Right renal pelvis (tissue), 4 donors: ENCODE measurements at regions not wholly inside any gene's neighbourhood (a gene's known extent, or its start where the extent isn't known, plus 50 kb on each side); places are given as distances from the start of the nearest gene placed in this dataset.

Experiments used
- DNase-seq, 4 donors: peaks; one replicate each; pipeline ENCODE4 v3.0.0-alpha.2; 2013; ENCODE audit warnings: low read depth in 4 of 4, low spot score in 3 of 4, missing footprints in 1 of 4

DNA sequence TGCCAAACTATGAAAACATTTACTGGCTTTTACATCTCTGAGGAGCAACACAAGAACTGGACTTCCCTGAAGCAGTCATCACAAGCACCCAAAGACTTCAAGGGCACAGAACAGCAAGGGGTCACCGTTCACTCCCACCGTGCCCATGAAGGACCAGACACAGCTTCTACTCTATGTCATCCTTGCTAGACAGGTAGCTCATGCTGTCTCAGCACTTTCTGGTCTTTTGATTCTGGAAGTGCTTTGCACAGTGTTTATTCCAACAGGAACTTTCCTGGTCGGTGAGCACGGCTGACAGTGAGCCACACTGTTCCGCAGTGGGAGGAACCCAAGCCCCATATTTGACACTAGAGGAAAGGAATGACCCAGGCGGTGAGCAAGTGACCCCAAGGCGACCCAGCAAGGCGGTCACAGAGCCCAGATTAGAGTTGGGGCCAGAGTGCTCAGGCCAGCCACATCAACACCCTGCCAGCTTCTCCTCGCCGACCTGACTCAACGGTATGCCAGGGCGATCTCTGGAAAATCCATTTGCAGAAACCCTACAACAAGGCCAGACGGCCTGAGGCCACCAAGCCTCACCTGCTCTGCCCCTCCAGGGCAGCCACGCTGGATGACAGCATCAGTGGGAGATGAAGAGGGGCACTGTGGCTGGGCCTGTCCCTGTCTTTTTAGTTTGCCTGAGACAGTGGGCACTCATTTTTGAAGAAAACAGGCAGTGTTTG is 318.6 kb downstream of the TCERG1L start:
- no peak for DNase-seq

DNA sequence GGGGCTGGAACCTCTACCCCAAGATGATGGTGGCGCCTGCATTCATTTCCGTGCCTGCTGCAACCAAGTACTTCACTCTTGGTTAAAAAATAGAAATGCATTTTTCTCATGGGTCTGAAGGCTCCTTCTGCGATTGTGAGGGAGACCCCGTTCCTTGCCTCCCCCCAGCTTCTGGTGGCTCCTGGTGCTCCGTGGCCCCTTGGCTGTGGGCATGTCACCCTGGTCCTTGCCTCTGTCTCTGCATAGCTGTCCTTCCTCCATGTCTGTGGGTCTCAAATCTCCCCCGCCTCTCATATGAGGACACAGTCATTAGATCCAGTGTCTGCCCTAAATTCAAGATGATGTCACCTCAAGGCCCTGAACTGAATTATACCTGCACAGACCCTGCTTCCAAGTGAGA is 317.9 kb downstream of the TCERG1L start:
- DNase-seq: no peak

DNA sequence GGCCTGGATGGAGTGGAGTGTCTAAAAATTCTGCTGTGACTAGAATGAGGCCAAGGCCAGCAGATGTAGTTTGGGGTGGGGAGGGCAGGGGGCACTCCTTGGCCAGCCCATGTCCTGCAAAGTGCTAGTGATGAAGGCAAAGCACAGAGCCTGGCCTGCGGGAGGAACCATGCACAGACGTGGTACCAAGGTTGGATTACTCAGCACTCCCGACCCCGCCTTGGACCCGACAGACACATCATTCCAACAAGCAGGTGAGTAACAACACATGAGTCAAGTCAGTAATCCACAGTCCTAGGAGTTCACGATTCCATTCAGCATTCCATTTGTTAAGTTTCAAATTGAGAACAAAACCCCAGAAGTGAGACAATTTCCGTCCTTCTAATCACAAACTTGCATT is 317.3 kb downstream of the TCERG1L start:
- no peak for DNase-seq

DNA sequence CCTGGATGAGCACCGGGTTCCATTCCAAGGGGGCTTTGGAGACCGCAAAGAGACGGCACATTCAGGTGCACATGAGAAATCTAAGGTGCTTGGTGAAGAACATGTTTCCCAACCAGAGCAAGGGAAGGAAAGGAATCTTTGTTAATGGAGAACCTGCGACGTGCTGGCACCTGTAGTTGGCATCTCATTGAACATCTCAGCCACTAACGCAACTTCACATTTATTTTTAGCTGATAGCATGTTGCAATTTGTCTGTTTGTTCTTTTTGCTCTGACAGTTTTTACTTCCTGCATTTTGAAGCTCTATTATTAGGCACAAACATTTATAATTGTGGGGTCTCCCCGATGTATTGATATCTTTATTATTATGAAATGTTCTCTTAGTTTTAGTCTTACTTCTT is 316.7 kb downstream of the TCERG1L start:
- DNase-seq: no peak

DNA sequence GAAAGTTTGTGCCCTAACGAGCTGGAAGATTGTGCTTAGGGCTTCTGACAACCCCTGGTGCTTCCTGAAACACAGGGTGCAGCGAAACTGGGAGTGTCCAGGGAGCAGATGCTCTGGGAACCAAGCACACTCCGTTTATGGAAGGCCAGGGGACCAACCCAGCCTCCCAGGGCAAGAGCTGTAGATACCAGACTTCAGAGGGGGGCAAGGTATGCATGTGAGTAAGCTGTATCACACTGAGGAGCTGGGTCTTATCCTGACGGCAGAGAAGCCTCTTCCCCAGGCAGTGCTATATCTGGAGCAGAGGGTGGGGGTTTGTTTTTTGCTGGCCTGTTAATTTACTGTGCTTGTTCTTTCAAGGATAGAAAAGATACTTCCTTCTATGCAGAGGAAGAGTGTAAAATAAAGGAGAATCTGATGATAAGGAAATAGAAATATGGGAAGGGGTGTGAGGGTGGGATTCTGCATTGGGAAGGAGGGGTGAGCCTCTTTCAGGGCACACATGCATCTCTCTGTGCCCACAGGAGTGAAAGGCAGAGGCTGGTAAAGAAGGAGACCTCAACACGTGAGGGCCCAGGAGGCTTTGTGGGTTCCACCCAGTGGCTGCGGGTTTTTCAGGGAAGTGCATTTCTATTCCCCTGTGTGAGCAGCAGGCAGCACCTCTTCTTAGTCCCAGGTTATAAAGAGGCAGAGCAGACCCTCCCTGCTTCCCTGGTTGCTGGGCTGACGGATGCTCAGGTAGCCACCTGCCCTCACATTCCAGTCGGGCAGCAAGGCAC is 314.1 kb downstream of the TCERG1L start:
- no peak for DNase-seq

DNA sequence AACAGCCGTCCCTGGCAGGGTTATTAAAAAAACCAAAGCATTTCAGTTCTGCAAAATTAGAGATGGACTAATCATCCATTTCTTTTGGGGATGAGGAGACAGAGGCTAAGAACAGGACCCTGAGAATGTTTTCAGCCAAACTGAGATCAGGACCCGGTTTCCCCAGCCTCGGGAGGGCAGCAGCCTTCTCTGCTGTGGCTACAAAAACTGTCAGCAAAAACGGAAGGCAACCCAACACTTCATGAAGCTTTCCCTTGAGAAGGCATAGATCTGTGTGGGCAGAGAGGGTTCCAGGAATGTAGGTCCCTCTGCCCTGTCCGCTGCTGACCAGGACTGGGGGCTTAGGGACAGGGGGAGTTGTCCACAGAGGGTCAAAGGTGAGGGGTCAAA is 313.5 kb downstream of the TCERG1L start:
- DNase-seq: no peak

DNA sequence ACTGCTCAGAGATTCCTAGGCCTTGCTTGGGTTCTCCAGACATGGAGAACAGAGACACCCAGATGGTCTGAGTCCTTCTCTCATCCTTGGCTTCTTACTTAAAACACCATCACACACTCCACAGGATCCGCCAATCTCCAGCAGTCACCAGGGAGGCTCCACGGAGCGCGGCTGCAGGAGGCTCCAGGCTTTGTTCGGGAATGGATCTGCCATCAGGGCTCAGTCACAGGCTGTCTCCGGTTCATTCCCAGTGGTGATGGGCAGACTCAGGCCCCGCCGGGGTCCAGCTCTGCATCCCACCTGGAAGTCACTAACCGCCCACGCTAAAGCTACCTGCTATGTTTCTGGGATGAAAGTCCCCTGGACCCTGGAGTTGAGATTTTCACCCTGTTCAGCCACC is 312.9 kb downstream of the TCERG1L start:
- DNase-seq: no peak

DNA sequence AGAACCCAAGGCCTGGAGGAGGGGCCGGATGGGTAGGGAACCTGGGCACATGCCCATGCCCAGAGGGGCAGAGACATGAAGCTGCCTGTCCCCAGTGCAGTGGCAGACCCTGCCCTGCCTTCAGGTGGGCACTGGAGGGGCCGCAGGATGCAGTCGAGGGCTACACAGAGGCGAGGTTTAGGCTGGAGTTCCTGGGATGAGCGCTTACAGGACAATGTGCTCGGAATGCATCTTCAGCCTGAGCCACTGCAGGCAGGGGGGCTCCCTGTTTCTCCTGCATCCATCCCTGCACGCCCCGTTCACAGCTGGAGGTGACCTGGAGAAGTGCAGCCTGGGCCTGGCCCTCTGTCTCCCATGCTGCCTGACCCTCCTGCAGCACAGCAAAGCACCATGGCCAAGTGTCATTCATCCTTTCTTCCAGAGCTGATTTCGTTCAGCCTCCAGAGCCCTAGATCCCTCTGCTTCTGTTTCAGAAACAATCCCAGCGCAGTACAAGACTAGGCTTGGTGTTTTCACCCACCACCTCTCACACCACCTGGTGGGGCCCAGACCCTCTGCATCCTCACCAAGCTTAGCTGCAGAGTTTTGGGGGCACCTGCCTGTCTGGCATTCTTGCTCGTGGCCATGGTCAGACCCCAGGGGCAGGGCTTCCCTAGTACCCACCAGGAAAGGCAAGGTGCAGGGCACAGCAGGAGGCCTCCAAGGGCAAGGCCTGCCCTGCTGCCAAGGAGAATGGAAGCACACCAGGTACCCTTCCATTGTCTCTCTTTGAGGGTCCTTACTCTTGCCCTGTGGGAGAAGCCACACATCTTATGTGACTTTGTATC is 311.9 kb downstream of the TCERG1L start:
- DNase-seq: no peak

DNA sequence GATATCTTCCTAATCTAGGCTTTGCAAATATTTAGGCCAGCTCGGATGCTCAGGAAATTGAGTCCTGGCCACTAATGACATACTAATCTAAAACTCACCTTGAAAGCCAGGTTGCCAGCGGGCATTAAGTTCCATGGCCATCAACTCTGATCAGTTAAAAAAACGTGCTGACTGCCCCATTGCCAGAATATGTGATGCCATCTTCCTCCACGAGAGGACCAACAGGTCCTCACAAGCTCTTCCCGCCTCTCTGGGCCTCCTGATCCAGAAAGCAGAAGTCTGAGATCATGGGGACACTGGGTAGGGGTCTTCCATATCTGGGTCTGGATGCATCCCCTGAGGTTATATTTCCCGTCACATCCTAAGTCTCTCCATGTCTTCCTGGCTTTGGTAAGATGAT is 311.3 kb downstream of the TCERG1L start:
- no peak for DNase-seq

DNA sequence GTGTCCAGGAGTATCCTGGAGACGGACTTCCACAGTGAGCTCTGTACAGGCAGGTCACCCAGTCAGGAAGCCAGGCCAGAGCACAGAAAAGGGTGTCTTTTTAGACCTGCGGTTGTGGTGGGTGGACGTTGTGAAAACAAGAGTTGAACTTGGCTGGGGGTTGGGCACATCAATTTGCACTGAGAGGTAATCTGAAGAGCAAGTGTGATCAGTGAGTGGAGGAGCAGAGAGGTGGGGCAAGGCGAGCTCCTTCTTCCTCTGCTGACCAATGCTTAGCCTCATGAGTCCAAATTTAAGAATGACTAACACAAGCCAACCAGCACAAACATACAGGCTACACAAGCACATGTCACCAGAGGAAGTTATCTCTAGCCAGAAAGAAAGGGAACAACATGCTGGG is 310.8 kb downstream of the TCERG1L start:
- no peak for DNase-seq

DNA sequence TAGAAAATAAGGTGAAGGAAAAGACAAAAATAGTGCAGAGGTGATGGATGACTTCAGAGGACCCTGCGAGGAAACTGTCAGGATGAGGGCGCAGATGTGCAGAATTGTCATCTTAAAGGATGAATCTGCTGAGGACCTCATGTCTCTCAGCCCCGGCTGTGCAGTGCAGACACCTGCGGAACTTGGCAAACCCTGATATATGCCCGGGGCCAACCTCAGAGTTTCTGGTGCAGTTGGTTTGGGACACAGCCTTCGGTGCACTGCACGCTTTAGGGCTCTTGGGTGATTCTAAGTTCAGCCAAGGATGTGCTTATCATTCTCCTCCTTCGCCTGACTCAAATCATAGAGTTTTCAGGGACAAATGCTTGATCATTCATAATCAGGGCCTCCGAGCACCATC is 310.1 kb downstream of the TCERG1L start:
- DNase-seq: no peak

DNA sequence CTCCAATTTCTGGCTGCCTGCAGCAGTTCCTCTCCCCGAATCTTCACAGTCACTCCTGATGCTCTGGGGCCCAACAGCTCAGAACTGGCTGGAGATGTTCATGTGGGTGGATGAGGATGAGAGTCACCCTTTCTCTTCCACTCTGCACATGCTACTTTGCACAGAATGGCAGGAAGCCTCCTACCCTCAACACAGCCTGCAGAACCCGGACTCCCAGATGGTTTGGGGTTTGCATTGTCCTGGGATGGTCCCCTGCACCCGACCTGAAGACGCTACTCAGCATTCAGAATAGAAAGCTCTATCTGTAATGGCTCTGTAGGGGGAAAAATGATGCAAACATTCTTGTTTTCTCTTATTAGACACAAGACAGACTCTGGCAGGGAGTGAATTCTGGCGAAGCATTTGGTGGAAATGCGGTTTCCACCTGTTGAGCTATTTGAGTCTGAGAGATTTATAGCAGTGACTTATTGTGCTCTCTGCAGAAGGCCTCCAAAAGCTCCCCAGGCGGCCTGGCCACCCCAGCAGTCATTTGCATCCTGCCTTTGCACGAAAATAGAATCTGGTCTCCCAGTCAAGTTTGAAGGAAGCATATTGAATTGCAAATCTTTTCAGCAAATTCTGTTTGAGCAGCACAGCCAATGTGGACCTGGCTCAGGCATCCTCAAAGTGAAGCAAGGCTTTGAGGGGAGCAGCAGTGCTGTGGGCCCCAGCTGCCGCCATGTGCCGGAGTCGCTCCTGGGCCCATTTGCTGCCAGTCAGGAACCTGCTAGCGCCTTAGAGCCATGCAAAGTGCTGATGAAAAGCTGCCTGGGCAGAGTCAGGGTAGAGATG is 309.3 kb downstream of the TCERG1L start:
- DNase-seq: no peak

DNA sequence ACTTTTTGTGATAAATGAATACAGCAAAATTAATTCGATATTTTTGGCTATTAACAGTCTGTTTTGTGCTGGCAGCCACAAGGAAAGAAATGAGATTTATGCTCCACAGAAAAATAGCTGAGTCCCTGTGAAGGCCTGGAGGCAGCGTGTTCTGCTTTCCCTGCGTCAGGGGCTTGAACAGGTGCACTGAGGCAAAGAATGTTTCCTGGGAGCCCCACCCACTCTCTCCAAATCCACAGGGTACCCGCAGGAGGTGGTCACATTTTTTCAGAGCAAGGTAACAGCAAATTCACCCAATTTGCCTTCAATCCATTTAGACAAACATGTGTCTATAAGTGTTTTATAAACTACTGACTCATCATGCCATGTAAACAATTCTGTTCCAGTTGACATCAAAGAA is 308.1 kb downstream of the TCERG1L start:
- no peak for DNase-seq

DNA sequence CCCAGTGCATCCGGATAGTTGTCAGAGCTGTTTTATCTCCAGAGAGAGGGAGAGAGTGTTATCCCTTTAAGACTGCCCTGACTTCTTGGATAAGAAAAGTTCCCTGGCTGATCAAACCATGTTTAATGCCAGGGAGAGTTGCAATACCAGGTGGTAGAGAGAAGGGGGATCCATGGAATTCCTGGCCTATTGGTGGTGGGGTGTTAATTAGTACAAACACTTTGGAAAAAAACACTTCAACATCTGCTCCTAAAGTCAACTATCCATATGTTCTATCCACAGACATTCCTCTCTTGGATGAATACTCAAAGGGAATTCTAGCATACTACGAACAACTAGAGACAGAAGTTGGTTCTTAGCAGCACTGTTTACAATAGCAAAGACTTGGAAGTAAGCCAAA is 307.2 kb downstream of the TCERG1L start:
- DNase-seq: no peak

DNA sequence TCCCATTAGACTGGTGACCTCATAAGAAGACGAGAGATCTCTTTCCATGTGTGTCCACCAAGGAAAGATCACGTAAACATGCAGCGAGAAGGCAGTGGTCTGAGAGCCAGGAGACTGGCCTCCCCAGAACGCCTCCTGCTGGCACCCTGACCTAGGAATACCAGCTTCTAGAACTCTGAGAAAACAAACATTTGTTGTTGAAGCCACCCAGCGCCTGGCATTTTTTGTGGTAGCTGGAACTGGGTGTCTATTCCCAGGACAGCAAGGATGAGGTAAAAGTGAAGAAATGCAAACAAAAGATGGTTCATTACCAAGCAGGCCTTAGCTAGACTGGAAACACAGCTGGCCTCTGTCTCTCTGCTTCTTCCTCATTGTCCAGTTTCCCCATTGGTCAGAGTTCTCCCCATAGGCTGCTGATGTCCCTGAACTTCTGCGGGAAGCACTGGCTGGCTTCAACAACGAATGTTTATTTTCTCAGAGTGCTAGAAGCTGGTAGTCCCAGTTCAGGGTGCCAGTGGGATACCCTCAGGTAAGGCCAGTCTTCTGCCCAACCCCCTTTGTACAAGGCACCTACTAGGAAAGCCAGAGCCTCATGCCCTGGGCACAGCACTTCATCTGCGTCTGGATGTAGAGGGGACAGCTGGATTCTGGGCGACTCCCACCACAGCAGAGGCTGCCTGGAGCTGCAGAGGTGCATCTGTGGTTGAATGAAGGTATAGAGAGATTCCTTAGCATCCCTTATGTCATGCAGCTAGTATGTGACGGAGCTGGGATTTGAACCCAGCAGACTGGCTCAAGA is 304.9 kb downstream of the TCERG1L start:
- no peak for DNase-seq

DNA sequence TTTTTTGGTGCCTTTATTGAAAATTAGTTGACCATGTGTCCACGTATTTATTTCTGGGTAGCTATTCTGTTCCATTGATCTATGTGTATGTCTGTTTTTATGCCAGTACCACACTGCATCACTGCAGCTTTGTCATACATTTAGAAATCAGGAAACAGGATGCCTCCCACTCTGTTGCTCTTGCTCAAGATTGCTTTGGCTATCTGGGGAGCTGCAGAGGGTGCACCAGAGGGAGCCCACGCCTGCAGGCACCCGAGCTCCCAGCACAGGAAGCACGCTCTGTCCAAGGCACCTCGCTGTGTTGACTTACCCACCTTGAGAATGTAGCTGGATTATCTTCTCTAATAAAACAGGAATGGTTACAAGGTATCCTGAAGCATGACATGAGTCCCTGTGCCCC is 301.7 kb downstream of the TCERG1L start:
- no peak for DNase-seq

DNA sequence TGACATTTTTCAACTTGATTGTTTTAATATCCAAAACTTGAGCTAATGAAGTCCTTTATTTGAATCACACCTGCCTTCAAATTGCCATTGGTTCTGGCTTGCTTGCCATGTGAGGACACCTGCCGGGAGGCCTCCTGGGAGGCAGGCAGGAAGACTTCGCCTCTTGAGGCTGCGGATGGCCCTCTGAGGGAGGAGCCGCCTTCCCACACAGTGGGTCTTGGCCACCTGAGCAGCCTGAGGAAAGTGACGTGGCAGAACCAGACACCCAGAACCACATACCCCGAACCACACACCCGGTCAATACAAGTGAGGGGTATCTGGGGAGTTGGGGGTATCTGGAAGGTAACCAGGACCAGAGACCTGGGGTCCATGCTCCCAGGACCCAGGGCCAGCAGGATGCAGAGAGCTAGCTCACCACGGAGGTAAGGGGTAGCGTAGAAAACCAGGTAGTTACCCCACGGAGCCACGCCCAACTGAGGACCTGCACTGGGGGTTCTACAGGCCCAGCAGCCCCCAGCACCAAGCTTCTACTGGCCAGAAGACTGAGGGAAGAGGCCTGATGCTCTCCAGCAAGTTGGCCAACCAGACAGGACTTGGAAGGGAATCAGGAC is 300.5 kb downstream of the TCERG1L start:
- no peak for DNase-seq

DNA sequence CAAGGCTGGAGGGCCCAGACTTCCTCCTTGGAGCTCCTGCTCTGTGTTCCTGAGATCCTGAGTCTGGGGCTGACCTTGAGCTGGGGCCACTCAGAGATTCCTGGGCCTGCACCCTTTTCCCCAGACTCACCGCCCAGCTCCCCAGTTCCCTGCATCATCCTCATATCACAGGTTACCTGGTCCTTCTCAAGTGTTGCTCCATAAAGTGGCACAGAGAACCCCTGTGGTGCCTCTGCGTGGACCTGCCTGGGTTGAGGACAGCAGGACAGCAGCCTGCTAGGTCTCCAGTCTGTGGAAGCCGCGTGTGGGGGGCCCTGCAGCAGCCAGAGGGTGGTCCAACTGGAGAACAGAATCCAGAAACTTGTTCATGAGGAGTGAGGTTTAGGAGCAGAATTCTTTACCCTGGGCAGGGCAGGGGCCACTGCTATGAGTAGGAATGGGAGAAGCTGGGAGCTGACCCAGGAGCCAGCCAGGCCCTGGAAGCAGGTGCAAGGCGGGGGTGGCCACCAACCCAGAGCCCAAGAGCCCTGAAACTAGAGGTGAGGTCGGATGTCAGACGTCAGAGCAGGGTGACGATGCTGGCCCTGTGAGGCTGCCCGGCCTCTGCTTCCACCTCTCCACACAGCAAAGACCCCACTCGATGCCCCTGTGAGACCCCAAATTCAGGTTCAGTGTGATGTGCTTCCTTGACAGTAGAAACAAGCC is 299.4 kb downstream of the TCERG1L start:
- no peak for DNase-seq

DNA sequence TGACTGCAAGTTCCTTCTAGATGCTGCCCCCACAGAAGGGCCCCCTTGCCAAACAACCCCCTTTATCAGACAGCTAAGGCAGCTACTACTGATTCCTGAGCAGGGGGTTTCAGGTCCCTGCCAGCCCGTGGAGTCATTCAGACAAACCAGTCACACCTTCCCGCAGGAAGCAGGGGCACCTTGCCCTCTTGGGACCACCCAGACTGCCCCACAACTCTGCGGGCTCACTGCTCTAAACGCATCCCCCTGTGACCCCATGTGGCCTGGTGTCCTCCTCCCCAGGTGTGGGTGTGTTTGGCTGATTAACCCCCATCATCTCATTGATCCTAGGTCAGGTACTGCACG is 298.9 kb downstream of the TCERG1L start:
- no peak for DNase-seq
